HG03025 (cell line): ENCODE measurements at regions not wholly inside any gene's neighbourhood (a gene's known extent, or its start where the extent isn't known, plus 50 kb on each side); places are given as distances from the start of the nearest gene placed in this dataset.
"Not testable (repeated sequence)": the region's sequence is repeated elsewhere in the genome, so short reads cannot be mapped to it uniquely, and the experiment has no call there.

Experiments
- ATAC-seq: cut with Tn5 transposase; IDR thresholded peaks from one replicate; pipeline ENCODE4 v1.9.1; 2021; ENCODE audit warnings: mild to moderate bottlenecking, moderate library complexity; ENCODE audit not compliant: unreplicated experiment, low FRiP score

DNA sequence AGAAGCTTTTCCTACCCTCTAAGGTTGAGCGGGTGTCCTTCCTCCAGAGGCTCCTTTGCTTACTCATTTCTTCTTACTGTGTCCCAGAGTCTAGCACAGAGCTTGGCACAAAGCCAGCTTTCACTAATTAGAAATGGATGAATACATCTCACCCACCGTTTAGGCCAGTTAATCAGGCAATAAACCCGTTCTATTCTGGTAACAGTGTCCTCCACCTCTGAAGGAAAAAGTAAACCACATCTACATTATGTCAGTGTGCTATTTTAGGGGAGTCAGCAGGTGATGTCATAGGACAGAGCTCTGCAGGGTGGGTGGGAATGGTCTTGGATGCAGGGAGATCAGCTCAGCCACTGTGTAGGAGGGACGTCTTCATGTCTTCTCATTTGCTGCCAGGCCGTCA is 109.2 kb downstream of the OSTF1 start:
- no peak for ATAC-seq

DNA sequence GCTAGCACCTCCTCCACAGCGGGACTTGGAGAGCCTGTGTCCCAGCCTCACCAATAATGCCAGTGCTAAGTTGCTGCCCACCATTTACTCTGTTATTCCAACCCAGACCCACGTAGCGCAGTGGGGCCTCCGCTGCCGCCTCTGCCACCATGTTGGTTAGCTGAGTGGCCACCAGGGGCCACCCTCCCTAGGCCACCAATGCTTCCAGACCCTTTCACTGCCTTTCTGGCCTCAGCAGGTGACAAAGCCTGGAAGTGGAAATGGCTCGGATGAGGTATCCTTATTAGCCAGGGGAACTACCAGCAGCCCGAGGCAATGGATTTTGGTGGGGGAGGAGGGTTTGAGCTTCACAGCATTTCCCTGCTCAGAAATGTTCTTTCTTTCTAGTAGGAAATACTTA is 110.1 kb downstream of the OSTF1 start:
- ATAC-seq = no peak

DNA sequence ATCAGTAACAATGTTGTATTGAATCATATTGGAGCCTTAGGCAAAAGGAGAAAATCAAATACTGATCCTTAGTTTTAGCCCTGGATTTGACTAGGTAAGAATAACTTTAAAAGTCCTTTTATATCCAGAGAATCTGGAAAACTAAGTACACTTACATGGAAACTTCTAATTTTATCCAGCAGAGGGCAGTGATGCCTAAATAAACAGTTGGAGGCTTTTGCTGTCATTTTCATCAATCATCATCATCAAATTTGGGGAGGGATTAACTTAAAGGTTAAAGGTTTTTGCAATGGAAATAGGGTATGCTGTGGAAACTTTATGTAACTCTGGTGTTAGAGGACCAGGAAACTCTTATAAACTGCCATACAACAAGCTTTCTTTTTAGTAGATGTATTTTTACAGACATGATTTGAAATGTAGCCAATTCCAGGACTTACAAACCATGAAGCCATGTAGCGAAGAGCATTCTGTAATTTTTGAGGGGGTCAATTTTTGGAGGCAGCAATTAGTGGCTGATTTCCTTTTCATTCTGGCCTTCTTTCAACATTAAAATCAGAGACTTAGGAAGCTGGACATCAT is 112.7 kb downstream of the OSTF1 start:
- ATAC-seq = no peak

DNA sequence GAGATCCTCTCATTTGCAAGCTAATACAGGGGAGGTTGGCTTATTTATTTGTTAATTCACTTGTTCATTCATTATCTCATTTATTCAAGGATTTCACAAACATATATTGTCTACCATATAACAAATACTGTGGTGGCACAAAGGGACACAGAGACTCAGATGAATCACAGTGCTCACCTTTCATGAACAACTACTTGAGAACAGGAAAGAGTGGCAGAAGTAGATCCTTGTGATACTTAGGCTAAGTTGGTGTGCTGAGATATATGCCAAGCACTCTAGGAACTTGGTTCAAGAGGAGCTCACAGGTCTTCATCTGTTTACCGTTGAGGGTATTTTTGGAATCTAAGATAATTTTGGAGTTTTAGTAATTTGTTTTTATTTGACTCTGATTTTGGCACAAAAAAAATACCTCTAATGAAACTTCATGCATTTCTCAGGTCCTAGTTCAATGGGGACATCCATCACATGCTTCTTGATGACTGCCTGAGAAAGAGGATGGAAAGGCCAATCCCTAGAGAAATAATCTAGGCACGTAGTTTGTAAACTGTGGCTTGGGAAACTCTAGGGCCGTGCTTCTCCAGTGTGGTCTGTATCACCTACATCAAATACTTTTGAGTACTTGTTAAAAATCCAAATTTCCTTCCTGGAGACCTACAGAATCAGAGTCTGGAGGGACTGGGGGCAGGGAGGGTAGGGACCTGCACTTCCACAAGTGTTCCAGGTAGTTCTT is 113.3 kb downstream of the OSTF1 start:
- ATAC-seq = no peak

DNA sequence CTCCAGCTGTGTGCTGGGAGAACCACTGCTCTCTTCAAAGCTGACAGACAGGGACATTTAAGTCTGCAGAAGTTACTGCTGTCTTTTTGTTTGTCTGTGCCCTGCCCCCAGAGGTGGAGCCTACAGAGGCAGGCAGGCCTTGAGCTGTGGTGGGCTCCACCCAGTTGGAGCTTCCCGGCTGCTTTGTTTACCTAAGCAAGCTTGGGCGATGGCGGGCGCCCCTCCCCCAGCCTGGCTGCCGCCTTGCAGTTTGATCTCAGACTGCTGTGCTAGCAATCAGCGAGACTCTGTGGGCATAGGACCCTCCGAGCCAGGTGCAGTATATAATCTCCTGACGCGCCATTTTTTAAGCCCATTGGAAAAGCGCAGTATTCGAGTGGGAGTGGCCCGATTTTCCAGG is 119.7 kb downstream of the OSTF1 start:
- ATAC-seq = not testable (repeated sequence)

DNA sequence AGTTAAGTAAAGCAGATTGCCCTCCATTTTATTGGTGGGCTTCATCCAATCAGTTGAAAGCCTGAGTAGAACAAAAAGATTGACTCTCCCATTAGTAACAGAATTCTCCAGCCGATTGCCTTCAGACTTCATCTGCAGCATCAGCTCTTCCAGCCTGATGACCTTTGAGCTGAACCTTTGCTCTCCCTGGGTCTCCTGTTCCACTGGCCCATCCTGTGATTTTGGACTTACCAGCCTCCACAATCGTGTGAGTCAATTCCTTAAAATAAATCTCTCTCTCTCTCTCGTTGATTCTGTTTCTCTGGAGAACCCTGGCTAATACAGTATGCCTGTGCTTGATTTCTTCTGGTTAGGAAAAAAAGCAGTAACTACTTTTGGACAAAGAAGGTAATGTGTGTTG is 121.9 kb downstream of the OSTF1 start:
- no peak for ATAC-seq

DNA sequence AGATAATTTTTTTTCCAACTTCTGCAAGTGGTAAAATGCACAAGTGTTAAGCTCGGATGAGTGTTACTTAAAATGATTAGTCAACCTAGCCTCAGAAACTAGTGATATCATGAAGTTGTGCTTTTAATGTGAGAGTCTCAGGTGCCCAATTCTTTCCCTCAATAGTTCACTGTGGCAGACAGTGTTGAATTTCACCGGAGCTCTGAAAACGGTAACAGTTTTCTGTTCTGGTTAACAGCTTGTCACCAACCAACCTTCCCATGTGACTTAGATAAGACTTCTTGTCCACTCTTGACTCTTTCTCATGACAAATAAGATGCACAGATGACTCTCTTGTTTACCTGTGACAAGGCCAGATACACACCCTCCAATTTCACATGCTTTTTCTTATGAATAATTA is 125.5 kb downstream of the OSTF1 start:
- no peak for ATAC-seq

DNA sequence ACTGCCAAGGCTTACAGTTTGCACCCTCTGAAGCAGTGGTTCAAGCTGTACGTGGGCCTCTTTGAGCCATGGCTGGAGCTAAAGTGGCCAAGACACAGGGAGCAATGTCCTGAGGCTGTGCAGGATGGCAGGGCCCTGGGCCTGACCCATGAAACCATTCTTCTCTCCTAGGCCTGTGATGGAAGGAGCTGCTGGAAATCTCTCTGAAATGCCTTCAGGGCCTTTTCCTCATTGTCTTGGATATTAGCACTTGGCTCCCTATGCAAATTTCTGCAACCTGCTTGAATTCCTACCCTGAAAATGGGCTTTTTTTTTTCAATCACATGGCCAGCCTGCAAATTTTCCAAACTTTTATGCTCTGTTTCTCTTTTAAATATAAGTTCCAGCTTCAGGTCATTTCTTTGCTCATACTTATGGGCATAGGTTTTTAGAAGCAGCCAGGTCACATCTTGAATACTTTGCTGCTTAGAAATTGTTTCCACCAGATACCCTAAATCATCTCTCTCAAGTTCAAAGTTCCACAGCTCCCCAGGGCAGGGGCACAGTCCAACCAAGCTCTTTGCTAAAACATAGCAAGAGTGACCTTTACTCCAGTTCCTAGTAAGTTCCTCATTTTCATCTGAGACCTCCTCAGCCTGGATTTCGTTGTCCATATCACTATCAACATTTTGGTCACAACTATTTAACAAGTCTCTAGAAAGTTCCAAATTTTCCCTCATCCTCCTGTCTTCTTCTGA is 138.3 kb downstream of the OSTF1 start:
- no peak for ATAC-seq

DNA sequence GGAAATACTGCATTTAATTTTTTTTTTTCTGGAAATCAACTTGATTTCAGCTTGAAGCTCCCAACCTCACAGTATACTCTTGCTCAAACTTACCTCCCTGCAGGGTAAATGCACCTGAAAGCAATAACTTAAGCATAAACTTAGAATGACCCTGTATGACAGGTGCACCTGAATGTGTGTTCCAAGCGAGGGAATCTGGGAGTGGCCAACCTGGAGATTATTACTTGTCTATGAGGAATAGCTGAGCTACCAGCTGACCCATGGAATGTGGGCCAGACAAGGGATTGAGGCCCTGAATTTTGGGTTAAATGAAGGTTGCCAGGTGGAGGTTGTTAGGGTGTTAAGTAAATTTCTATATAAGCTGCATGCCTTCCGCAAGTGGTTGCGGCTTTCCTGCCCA is 140.6 kb downstream of the OSTF1 start:
- no peak for ATAC-seq

DNA sequence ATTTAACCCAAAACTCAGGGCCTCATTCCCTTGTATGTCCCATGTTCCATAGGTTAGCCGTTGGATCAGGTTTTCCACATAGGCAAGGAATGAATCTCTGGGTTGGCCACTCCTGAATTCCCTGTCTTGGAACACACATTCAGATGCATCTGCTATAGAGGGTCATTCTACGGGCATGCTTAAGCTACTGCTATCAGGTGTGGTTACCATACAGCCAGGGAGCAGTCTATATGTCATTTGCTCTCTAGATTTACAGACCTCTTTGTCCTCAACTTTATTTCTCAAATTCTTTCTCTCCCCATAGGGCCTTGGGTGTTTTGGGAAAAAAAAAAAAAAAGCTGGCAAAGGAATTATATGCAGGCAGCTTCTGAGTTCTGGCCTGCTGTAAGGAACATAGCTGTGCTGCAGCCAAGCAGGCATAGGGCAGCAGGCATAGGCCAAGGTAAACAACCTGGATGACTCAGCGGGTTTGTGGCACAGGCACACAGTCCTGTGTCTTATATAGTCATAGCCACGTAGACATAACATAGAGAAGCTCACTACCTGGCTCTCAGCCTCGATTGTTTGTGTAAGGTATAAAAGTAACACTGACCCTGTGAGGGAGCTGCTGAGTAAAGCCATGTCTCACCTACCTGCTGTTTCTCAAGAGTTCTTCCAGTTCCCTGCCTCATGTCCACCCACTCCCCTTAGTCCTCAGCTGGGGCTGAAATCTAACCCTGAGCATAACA is 141.5 kb downstream of the OSTF1 start:
- no peak for ATAC-seq

DNA sequence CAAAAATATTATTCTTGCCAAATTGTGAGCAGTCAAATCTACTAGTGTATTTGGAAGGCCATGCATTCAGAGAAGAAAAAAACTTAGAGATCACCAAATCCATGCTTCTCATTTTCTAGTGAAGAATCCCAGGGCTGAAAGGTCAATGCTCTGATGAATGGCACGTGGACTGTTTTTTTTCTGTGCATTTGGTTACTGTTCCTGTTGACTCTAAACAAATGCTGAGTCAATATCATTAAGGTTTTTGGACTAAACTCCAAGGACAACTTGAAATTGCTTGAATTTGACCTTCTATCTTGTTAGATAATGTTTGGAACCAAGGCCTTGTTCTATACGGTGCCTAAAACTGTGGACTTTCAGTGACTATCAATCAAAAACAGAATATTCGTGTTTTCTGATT is 142.2 kb downstream of the OSTF1 start:
- no peak for ATAC-seq

DNA sequence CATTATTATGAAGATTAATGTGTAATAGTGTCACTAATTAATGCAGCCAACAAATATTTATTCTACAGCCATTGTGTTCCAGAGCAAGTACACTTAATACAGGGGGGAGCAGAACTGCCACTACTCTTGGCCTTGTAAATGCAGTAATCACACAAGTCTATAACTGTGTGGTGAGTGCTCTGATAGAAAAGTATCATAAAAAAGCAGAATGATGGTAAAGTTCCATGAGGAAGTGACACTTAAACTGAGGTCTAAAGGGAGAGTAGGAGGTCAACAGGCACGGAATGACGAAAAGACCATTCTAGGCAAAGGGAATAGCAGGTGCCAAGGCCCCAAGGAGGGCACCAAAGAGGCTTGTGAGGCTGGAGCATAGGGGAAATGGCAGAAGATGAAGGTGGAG is 142.9 kb downstream of the OSTF1 start:
- no peak for ATAC-seq

DNA sequence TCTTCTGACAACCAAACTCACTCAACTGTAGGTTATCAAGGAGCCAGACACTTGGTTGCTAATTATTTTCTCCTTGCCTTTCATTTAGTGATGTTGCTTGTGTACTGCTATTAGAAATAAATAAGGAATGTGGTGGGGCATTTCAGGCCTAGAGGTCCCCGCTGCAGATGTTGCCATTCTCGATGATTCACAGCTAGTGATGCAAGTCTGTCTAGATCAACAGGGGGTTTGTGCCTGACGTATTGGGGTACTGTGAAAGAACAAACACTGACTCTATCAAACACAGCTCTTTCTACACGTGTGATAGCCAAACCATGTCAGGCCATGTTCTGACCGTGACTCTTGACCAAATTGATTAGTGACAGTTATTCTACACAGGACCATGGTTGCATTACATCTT is 144.7 kb downstream of the OSTF1 start:
- no peak for ATAC-seq

DNA sequence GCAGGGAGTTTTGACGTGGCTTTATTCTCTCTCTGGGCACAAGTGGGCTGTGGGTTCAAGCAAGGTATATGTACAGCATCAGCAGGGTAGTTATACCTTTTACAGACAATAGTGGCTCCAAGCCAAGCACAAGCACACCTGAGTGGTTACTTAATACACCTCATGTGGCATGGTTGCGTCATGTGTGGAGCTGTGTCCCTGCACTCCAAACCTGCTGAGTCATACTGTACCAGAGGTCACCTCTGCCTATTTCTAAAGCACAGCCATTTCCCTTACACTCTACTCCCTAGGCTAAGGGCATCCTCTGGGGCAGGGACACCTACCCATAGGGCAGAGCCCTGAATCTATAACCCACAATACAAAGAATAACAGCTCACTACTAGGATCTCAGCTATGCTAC is 147.3 kb downstream of the OSTF1 start:
- no peak for ATAC-seq

DNA sequence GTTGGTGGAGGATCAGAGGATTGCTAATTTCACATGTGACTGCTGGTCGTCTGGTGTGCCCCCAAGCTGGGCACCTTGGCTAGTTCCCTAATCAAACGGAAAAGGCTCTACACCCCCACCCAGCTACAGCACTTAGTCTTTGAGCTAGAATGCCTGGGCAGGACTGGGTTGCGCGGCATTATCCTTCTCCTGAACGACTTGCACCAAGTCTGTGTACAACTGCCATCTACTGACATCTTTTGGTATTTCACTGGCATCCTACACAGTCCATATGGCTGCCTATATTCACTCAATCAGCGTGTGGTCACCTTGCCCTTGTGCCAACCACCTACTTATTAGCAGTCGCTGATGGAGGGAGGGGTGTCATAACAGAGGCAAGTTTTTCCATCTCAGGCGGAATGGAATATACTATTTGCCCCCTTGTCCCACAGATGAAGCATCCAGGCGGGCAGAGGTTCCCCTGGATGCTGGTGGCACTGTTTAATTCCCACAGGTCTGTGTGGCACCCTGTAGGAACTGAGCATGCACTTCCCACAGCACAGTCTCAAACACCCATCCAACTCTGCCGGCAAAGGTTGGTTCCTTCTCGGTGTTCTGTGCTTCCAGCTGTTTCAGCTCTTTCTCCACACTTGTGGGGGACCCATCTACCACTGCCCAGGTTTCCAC is 150.1 kb downstream of the OSTF1 start:
- peak; percentile 90 for ATAC-seq

DNA sequence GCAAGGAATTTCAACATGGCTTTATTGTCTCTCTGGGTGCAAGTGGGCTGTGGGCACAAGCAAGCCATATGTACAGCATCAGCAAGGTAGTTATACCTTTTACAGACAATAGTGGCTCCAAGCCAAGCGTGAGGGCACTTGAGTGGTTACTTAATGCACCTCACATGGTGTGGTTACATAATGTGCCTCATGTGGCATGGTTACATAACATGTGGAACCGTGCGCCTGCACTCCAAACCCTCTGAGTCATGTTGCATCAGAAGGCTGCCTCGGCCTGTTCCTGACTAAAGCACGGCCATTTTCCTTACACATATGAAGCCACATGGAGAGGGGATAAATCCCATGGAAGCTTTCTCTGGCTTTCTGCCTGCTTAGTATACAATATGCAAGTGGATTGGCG is 150.9 kb downstream of the OSTF1 start:
- no peak for ATAC-seq

DNA sequence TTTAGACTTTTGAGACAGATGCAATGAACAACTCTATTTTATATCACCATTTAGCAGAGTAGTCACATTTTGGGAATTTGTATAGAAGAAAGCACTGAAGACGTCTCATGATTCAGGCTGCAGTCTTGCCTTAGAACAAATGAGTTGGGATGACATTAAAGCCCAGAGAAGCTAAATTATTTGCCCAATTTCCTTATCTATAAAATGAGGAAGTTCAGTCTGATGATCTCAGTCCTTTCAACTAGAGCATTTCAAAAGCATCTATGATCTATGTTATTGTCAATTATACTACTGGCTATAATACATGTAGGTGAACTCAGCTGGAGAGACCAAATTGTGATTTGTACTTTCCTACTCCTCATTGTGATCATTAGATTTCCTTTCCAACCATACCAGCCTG is 154.1 kb downstream of the OSTF1 start:
- no peak for ATAC-seq

DNA sequence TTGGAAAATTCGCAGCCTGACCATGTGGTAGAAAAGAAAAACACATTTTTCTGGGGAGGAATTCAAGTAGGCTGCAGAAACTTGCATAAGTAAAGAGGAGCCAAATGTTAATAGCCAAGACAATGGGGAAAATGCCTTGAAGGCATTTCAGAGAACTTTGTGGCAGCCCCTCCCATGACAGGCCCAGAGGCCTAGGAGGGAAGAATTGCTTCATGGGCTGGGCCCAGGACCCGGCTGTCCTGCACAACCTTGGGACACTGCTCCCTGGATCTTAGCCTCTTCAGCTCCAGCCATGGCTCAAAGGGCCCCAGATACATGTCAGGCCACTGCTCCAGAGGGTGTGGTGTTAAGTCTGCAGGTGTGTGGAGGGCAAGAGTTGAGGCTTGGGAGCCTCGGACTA is 158.6 kb downstream of the OSTF1 start:
- ATAC-seq = no peak

DNA sequence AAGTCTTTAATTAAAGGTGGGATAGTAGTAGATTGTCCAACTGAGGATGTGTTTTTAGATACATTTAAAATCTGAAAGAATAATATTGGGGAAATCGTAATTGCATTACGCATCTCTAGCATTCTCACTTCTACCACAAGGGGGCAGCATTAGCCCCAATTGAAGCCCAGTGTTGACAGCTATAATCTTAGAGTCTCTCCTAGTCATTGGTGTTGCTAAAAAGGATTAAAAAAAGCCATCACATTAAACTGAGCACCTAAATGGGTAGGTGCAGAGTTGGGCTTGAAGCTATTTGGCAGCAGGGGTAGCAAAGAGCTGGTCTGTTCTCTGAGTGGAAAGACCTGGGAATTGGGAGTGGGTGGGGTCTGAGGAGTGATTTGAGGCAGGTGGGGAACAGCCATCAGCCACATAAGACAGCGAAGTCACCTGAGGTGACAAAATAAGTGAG is 177.2 kb downstream of the OSTF1 start:
- ATAC-seq = no peak

DNA sequence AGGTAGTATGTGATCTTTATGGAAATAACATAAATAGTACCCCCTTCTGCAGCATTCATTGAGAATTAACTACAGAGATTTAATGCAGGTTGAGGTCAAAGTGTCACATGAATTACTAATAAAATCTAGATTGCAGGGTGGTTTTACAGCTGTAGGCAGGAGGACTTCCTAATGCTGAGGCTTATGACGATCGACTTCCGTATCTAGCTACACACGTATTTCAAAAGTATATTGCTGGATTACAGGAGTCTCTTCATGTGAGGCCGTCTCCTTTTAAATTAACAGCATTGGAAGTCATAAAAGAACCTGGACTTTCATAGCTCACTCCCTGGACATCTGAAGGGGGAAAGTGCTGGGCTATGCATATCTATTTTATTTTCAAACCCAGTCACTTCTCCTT is 180.9 kb downstream of the OSTF1 start:
- ATAC-seq = no peak

DNA sequence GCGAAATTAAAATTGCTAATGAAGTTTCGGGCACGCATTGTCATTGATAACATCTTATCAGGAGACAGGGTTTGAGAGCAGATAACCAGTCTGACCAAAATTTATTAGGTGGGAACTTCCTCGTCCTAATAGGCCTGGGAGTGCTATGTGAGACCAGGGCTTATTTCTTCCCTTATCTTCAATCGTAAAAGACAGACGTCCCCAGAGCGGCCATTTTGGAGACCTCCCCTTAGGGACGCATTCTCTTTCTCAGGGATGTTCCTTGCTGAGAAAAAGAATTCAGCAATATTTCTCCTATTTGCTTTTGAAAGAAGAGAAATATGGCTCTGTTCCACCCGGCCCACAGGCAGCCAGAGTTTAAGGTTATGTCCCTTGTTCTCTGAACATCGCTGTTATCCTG is 184.7 kb downstream of the OSTF1 start:
- not testable (repeated sequence) for ATAC-seq
